HepG2 (cell line): ENCODE measurements at regions not wholly inside any gene's neighbourhood (a gene's known extent, or its start where the extent isn't known, plus 50 kb on each side); places are given as distances from the start of the nearest gene placed in this dataset.

ENCODE experiments used
- ATF2 ChIP-seq: sonication (generic); formaldehyde crosslinking; IDR thresholded peaks from 2 replicates; pipeline ENCODE4 v1.4.0; 2020; ENCODE audit warnings: missing genetic modification reagents
- CREB1 ChIP-seq, 2 experiments: fragments of 450-650 bp in 1 of 2; IDR thresholded peaks; 2 replicates each; pipeline ENCODE4 v1.6.1; 2016 to 2017; ENCODE audit warnings: control low read depth in 1 of 2, mild to moderate bottlenecking in 1 of 2, missing compliant biosample characterization in 1 of 2, missing genetic modification characterization in 1 of 2
- DMAP1 ChIP-seq: IDR thresholded peaks from 2 replicates; pipeline ENCODE4 v1.6.1; 2016
- DNMT1 ChIP-seq: sonication (generic); formaldehyde crosslinking; IDR thresholded peaks from 2 replicates; pipeline ENCODE4 v1.5.1; 2020; ENCODE audit warnings: mild to moderate bottlenecking, missing genetic modification reagents
- EEA1 ChIP-seq: sonication (generic); formaldehyde crosslinking; IDR thresholded peaks from 2 replicates; pipeline ENCODE4 v1.5.1; 2020; ENCODE audit warnings: mild to moderate bottlenecking, missing genetic modification reagents, borderline replicate concordance
- JUND ChIP-seq: sonication (generic); formaldehyde crosslinking; IDR thresholded peaks from 2 replicates; pipeline ENCODE4 v1.8.0; 2022; ENCODE audit warnings: mild to moderate bottlenecking, missing genetic modification reagents
- KDM3A ChIP-seq: IDR thresholded peaks from 2 replicates; pipeline ENCODE4 v1.6.1; 2018; ENCODE audit warnings: low read depth, missing compliant biosample characterization
- KDM5A ChIP-seq: fragments of 200-600 bp; sonication (generic); IDR thresholded peaks from 2 replicates; pipeline ENCODE4 v1.7.0; 2018; ENCODE audit warnings: antibody characterized with exemption, mild to moderate bottlenecking, low read length, borderline replicate concordance
- KLF11 ChIP-seq: IDR thresholded peaks from 2 replicates; pipeline ENCODE4 v1.6.1; 2016; ENCODE audit warnings: missing compliant biosample characterization
- KLF13 ChIP-seq: sonication (generic); formaldehyde crosslinking; IDR thresholded peaks from 2 replicates; pipeline ENCODE4 v1.4.0; 2020; ENCODE audit warnings: mild to moderate bottlenecking, missing genetic modification reagents
- NFKBIZ ChIP-seq: IDR thresholded peaks from 2 replicates; pipeline ENCODE4 v1.6.1; 2018; ENCODE audit warnings: missing genetic modification reagents, missing compliant biosample characterization
- PTBP1 ChIP-seq: fragments of 200-400 bp; formaldehyde crosslinking; IDR thresholded peaks from 2 replicates; pipeline ENCODE4 v1.6.1; 2018; ENCODE audit warnings: low read length, low read depth; ENCODE audit not compliant: poor library complexity, severe bottlenecking
- ZBTB8A ChIP-seq: sonication (generic); formaldehyde crosslinking; IDR thresholded peaks from 2 replicates; pipeline ENCODE4 v1.4.0; 2020; ENCODE audit warnings: mild to moderate bottlenecking, low read depth, missing genetic modification reagents, borderline replicate concordance
- ZFP36L2 ChIP-seq: sonication (generic); formaldehyde crosslinking; IDR thresholded peaks from 2 replicates; pipeline ENCODE4 v1.4.0; 2020; ENCODE audit warnings: missing genetic modification reagents
- ZNF580 ChIP-seq: IDR thresholded peaks from 2 replicates; pipeline ENCODE4 v1.6.1; 2016; ENCODE audit warnings: low read depth, borderline replicate concordance
- ZNF614 ChIP-seq: IDR thresholded peaks from 2 replicates; pipeline ENCODE4 v1.6.1; 2018; ENCODE audit warnings: missing biosample characterization, missing genetic modification reagents, inconsistent platforms, borderline replicate concordance
- ZNF670 ChIP-seq: sonication (generic); formaldehyde crosslinking; IDR thresholded peaks from 2 replicates; pipeline ENCODE4 v1.8.0; 2022; ENCODE audit warnings: mild to moderate bottlenecking, missing genetic modification reagents, borderline replicate concordance
- ZNF781 ChIP-seq: sonication (generic); formaldehyde crosslinking; IDR thresholded peaks from 2 replicates; pipeline ENCODE4 v1.5.1; 2020; ENCODE audit warnings: borderline replicate concordance, mild to moderate bottlenecking, missing genetic modification reagents; ENCODE audit errors: not compliant biosample characterization
- TF ChIP-seq, protein P1 (sequence below): sonication (generic); formaldehyde crosslinking; IDR thresholded peaks from 2 replicates; pipeline ENCODE4; 2020; ENCODE audit warnings: missing genetic modification reagents, mild to moderate bottlenecking, borderline replicate concordance
- TF ChIP-seq, protein P2 (sequence below): sonication (generic); formaldehyde crosslinking; IDR thresholded peaks from 2 replicates; pipeline ENCODE4 v1.4.0; 2020; ENCODE audit warnings: missing genetic modification reagents

DNA sequence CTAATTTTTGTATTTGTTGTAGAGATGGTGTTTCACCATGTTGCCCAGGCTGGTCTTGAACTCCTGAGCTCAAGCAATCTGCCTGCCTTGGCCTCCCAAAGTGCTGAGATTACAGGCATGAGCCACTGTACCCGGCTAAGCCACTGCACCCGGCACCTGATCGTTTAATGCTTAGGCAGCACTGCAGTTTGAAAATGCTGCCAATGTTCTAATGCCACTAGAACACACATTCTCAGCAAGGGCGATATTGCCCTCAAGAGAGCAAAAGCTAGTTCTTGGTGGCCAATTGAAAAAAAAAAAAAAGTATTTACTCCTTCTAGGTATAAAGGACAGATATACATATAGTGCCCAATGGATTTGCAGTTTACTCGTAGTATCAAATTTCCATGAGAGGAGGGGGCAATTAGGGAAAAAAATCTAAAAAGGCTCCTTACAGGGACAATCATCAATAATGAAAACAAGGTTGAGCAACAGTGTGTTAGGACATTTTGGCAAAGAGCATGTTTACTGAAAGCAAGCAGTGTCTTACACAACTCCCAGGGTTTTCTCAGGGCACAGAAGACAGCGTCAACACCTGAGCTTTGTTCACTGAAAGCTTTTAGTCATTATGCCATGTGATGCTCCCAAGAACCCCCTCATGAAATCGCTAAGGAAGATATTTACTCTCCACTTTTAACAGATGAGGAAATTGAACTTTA, 199.9 kb upstream of the PKDCC start (continued):
- no peak for TF ChIP-seq PTBP1
- peak; percentile 69 for TF ChIP-seq DMAP1 (CRISPR knock-in tag)
- TF ChIP-seq EEA1 (CRISPR knock-in tag): no peak
- TF ChIP-seq ZBTB8A (CRISPR knock-in tag): peak; percentile 71; the same call in 1 of the 2 replicates
- TF ChIP-seq ZFP36L2 (CRISPR knock-in tag): no peak
- TF ChIP-seq KLF13 (CRISPR knock-in tag): no peak
- peak; percentile 96; the same call in 1 of the 2 replicates for TF ChIP-seq KDM3A (CRISPR knock-in tag)
- peak; percentile 98 for TF ChIP-seq ZNF614 (CRISPR knock-in tag)
- no peak for TF ChIP-seq DNMT1 (CRISPR knock-in tag)
- TF ChIP-seq, protein P1, sequence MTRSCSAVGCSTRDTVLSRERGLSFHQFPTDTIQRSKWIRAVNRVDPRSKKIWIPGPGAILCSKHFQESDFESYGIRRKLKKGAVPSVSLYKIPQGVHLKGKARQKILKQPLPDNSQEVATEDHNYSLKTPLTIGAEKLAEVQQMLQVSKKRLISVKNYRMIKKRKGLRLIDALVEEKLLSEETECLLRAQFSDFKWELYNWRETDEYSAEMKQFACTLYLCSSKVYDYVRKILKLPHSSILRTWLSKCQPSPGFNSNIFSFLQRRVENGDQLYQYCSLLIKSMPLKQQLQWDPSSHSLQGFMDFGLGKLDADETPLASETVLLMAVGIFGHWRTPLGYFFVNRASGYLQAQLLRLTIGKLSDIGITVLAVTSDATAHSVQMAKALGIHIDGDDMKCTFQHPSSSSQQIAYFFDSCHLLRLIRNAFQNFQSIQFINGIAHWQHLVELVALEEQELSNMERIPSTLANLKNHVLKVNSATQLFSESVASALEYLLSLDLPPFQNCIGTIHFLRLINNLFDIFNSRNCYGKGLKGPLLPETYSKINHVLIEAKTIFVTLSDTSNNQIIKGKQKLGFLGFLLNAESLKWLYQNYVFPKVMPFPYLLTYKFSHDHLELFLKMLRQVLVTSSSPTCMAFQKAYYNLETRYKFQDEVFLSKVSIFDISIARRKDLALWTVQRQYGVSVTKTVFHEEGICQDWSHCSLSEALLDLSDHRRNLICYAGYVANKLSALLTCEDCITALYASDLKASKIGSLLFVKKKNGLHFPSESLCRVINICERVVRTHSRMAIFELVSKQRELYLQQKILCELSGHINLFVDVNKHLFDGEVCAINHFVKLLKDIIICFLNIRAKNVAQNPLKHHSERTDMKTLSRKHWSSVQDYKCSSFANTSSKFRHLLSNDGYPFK (CRISPR knock-in tag): no peak
- peak; percentile 85 for TF ChIP-seq ZNF781 (CRISPR knock-in tag)
- peak; percentile 52 for TF ChIP-seq CREB1 (IDR thresholded peaks at IDR 0.05)
- TF ChIP-seq CREB1 (CRISPR knock-in tag; IDR thresholded peaks at IDR 0.05): peak; percentile 85
- TF ChIP-seq, protein P2, sequence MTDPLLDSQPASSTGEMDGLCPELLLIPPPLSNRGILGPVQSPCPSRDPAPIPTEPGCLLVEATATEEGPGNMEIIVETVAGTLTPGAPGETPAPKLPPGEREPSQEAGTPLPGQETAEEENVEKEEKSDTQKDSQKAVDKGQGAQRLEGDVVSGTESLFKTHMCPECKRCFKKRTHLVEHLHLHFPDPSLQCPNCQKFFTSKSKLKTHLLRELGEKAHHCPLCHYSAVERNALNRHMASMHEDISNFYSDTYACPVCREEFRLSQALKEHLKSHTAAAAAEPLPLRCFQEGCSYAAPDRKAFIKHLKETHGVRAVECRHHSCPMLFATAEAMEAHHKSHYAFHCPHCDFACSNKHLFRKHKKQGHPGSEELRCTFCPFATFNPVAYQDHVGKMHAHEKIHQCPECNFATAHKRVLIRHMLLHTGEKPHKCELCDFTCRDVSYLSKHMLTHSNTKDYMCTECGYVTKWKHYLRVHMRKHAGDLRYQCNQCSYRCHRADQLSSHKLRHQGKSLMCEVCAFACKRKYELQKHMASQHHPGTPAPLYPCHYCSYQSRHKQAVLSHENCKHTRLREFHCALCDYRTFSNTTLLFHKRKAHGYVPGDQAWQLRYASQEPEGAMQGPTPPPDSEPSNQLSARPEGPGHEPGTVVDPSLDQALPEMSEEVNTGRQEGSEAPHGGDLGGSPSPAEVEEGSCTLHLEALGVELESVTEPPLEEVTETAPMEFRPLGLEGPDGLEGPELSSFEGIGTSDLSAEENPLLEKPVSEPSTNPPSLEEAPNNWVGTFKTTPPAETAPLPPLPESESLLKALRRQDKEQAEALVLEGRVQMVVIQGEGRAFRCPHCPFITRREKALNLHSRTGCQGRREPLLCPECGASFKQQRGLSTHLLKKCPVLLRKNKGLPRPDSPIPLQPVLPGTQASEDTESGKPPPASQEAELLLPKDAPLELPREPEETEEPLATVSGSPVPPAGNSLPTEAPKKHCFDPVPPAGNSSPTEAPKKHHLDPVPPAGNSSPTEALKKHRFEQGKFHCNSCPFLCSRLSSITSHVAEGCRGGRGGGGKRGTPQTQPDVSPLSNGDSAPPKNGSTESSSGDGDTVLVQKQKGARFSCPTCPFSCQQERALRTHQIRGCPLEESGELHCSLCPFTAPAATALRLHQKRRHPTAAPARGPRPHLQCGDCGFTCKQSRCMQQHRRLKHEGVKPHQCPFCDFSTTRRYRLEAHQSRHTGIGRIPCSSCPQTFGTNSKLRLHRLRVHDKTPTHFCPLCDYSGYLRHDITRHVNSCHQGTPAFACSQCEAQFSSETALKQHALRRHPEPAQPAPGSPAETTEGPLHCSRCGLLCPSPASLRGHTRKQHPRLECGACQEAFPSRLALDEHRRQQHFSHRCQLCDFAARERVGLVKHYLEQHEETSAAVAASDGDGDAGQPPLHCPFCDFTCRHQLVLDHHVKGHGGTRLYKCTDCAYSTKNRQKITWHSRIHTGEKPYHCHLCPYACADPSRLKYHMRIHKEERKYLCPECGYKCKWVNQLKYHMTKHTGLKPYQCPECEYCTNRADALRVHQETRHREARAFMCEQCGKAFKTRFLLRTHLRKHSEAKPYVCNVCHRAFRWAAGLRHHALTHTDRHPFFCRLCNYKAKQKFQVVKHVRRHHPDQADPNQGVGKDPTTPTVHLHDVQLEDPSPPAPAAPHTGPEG (CRISPR knock-in tag): no peak
- no peak for TF ChIP-seq KDM5A
- TF ChIP-seq ZNF670 (CRISPR knock-in tag): no peak
- TF ChIP-seq ATF2 (CRISPR knock-in tag): peak; percentile 95
- peak; percentile 63; the same call in 1 of the 2 replicates for TF ChIP-seq JUND (CRISPR knock-in tag)
- TF ChIP-seq NFKBIZ (CRISPR knock-in tag): peak; percentile 97
- TF ChIP-seq KLF11 (CRISPR knock-in tag): peak; percentile 83
- TF ChIP-seq ZNF580 (CRISPR knock-in tag): peak; percentile 90; the same call in 1 of the 2 replicates
